Dermis blood vessel endothelial cell (primary cell): ENCODE measurements at regions not wholly inside any gene's neighbourhood (a gene's known extent, or its start where the extent isn't known, plus 50 kb on each side); places are given as distances from the start of the nearest gene placed in this dataset.

ENCODE experiments used
- DNase-seq: peaks from one replicate; pipeline ENCODE4 v3.0.0; 2010

GRCh38 chr14:99099051-99099787, 172.8 kb downstream of the BCL11B start:
- DNase-seq: no peak

GRCh38 chr14:99100497-99101270, 171.3 kb downstream of the BCL11B start:
- DNase-seq: no peak

- DNase-seq: no peak
Observed at GRCh38 chr14:99101855-99102461, 170.0 kb downstream of the BCL11B start.

GRCh38 chr14:99116741-99117295, 155.2 kb downstream of the BCL11B start:
- no peak for DNase-seq

- DNase-seq: no peak
Observed at GRCh38 chr14:99117671-99118045, 154.3 kb downstream of the BCL11B start.

DNA sequence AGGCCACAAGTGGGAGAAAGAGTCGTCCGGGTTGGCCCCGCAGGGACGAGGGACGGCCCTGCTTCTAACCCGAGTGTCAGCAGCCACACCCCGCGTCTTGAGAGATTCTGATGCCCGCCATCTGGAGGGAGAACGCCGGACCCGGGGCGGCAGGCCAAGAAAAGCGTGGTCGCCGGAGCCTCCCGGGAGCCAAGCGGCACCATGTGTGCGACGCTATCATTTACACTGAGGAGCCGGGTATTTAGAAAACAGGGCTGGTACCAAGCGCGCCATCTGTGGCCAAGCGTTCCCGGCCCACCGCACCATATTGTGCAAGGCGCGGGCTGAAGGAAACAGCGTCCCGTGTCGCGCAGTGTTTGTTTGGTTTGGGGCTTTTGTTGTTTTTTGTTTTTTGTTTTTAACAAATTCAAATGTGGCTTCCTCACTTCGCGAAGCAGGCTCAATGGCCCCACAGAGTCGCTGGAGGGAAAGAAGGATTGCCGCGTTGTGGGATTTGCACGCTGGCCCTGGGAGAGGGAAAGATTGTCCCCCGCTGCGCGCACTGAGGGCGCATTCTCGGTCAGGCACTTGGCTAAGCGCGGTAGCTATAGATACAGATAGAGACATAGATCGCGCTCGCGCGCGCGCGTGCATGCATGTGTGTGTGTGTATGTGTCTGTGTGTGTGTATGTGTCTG, 153.8 kb downstream of the BCL11B start:
- no peak for DNase-seq

DNA sequence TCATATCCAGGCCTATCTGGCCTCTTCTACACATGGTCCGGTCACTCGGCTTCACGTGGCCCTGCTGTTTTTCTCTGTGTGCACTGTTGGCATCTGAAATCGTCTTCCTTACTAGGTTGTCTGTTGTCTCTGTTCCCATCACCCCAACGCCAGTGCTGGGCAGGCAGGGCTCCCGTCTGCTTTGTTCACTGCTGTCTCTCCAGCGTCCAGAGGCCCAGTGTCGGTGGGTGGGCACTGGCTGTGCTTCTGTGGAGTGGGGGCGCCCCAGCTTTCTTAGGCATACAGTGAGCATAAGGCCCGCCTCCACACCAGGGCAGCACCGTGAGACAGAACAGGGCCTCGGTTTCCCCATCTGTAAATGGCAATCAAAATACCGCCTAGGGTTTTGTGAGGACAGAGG, 153.1 kb downstream of the BCL11B start:
- no peak for DNase-seq
